Testis (tissue), 2 donors: ENCODE measurements at regions not wholly inside any gene's neighbourhood (a gene's known extent, or its start where the extent isn't known, plus 50 kb on each side); places are given as distances from the start of the nearest gene placed in this dataset.

ENCODE experiments used
- CTCF ChIP-seq, 3 experiments: fragments of 450-650 bp in 2 of 3; fragments of 200-600 bp in 1 of 3; sonication (generic) in 1 of 3; IDR thresholded peaks; one replicate each; pipeline ENCODE4 v1.5.1; 2016 to 2019; ENCODE audit warnings: antibody characterized with exemption in 3 of 3, mild to moderate bottlenecking in 2 of 3, moderate library complexity in 1 of 3
- POLR2A ChIP-seq: fragments of 450-650 bp; IDR thresholded peaks from one replicate; pipeline ENCODE4 v1.6.1; 2017; ENCODE audit warnings: antibody characterized with exemption, mild to moderate bottlenecking, moderate library complexity

- no peak for TF ChIP-seq CTCF (IDR thresholded peaks at IDR 0.05)
- no peak for TF ChIP-seq POLR2A
Observed at GRCh38 chr10:58001159-58001558, 266.5 kb downstream of the IPMK start.
